Glutamatergic neuron (in vitro differentiated cells): ENCODE measurements at regions not wholly inside any gene's neighbourhood (a gene's known extent, or its start where the extent isn't known, plus 50 kb on each side); places are given as distances from the start of the nearest gene placed in this dataset.

Experiments used
- DNase-seq: peaks from one replicate; pipeline ENCODE4 v3.0.0; 2022
- H3K27ac Mint-ChIP-seq: one replicate; pipeline ENCODE4 v1.8.0; 2020; ENCODE audit warnings: mild to moderate bottlenecking, mixed read lengths, inconsistent platforms; ENCODE audit not compliant: unreplicated experiment
- H3K27me3 Mint-ChIP-seq: one replicate; pipeline ENCODE4 v1.8.0; 2020; ENCODE audit warnings: mild to moderate bottlenecking, moderate library complexity, mixed read lengths, inconsistent platforms; ENCODE audit not compliant: unreplicated experiment
- H3K36me3 Mint-ChIP-seq: one replicate; pipeline ENCODE4 v1.8.0; 2020; ENCODE audit warnings: mild to moderate bottlenecking, mixed read lengths, inconsistent platforms; ENCODE audit not compliant: unreplicated experiment
- H3K4me1 Mint-ChIP-seq: one replicate; pipeline ENCODE4 v1.8.0; 2020; ENCODE audit warnings: mild to moderate bottlenecking, low read depth, mixed read lengths, inconsistent platforms; ENCODE audit not compliant: unreplicated experiment
- H3K4me3 Mint-ChIP-seq: one replicate; pipeline ENCODE4 v1.8.0; 2020; ENCODE audit warnings: mild to moderate bottlenecking, mixed read lengths, inconsistent platforms; ENCODE audit not compliant: unreplicated experiment
- H3K9me3 Mint-ChIP-seq: one replicate; pipeline ENCODE4 v1.8.0; 2020; ENCODE audit warnings: mild to moderate bottlenecking, moderate library complexity, mixed read lengths, inconsistent platforms; ENCODE audit not compliant: unreplicated experiment
- TF ChIP-seq, protein P1 (sequence below): fragments of 200-600 bp; sonication (generic); IDR thresholded peaks from one replicate; pipeline ENCODE4 v1.5.0; 2021; ENCODE audit not compliant: partially characterized antibody, unreplicated experiment

- no peak overlapping the region for H3K27ac Mint-ChIP-seq
- no peaks in the 10 kb centered on the region for H3K36me3 Mint-ChIP-seq
- no peaks in the 10 kb centered on the region for H3K4me1 Mint-ChIP-seq
- DNase-seq: no peak
- no peaks in the 10 kb centered on the region for H3K27me3 Mint-ChIP-seq
- H3K9me3 Mint-ChIP-seq: no peaks in the 10 kb centered on the region
- H3K4me3 Mint-ChIP-seq: no peak overlapping the region
- TF ChIP-seq, protein P1, sequence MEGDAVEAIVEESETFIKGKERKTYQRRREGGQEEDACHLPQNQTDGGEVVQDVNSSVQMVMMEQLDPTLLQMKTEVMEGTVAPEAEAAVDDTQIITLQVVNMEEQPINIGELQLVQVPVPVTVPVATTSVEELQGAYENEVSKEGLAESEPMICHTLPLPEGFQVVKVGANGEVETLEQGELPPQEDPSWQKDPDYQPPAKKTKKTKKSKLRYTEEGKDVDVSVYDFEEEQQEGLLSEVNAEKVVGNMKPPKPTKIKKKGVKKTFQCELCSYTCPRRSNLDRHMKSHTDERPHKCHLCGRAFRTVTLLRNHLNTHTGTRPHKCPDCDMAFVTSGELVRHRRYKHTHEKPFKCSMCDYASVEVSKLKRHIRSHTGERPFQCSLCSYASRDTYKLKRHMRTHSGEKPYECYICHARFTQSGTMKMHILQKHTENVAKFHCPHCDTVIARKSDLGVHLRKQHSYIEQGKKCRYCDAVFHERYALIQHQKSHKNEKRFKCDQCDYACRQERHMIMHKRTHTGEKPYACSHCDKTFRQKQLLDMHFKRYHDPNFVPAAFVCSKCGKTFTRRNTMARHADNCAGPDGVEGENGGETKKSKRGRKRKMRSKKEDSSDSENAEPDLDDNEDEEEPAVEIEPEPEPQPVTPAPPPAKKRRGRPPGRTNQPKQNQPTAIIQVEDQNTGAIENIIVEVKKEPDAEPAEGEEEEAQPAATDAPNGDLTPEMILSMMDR: no peak
Measured at GRCh38 chr9:79329861-79330260, 241.9 kb upstream of the TLE4 start.

DNA sequence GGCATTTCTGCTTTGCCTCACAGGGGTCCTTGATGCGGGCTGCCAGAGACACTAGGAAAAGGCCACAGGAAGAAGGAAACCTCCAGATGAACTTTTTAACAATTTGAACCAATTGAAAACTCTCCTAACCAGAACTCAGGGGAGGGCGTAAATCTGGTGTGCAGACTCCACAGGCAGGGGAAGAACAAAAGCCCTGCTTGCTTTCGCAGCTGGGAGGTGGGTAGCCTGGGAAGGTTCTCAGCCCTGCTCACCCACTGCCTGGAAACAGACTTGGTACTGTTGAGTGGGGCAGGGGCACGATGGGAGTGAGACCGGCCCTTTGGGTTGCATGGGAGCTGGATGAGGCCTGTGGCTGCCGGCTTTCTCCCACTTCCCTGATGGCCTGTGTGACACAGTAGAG, 237.8 kb upstream of the TLE4 start:
- Mint-ChIP-seq H3K27me3 (no peaks in the 10 kb centered on the region), H3K27ac (no peak overlapping the region), H3K4me3 (no peak overlapping the region), H3K9me3 (no peaks in the 10 kb centered on the region), H3K4me1 (no peaks in the 10 kb centered on the region), H3K36me3 (peaks cover 10% of the 10 kb centered on the region)
- no peak for DNase-seq
- TF ChIP-seq, protein P1: no peak

DNA sequence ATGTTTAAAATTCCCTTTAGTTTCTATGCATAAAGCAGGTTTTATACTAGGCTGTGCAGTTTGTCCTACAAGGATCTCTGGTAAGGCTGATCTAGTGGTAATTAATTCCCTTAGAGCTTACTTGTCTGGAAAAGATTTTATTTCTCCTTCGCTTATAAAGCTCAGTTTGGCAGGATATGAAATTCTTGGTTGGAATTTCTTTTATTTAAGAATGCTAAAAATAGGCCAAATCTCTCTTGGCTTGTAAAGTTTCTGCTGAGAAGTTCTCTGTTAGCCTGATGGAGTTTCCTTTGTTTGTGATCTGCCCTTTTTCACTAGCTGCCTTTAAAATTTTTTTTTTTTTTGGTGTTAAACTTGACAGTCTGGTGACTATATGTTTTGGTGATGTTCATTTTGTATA, 237.1 kb upstream of the TLE4 start:
- no peaks in the 10 kb centered on the region for H3K27me3 Mint-ChIP-seq
- H3K4me1 Mint-ChIP-seq: no peaks in the 10 kb centered on the region
- H3K4me3 Mint-ChIP-seq: no peak overlapping the region
- TF ChIP-seq, protein P1: no peak
- peaks cover 10% of the 10 kb centered on the region for H3K36me3 Mint-ChIP-seq
- DNase-seq: no peak
- no peaks in the 10 kb centered on the region for H3K9me3 Mint-ChIP-seq
- H3K27ac Mint-ChIP-seq: no peak overlapping the region

- H3K9me3 Mint-ChIP-seq: no peaks in the 10 kb centered on the region
- TF ChIP-seq, protein P1: no peak
Measured at GRCh38 chr9:79335987-79336386, 235.8 kb upstream of the TLE4 start.

GRCh38 chr9:79341561-79341960, 230.2 kb upstream of the TLE4 start:
- H3K4me1 Mint-ChIP-seq: no peaks in the 10 kb centered on the region

More at GRCh38 chr9:79335987-79336386, 235.8 kb upstream of the TLE4 start:
- Mint-ChIP-seq H3K27ac (no peak overlapping the region), H3K4me1 (no peaks in the 10 kb centered on the region), H3K27me3 (no peaks in the 10 kb centered on the region), H3K4me3 (no peak overlapping the region), H3K36me3 (peaks cover 10% of the 10 kb centered on the region)
- DNase-seq: no peak

More at GRCh38 chr9:79341561-79341960, 230.2 kb upstream of the TLE4 start:
- TF ChIP-seq, protein P1: no peak
- no peak for DNase-seq
- peaks cover 10% of the 10 kb centered on the region for H3K36me3 Mint-ChIP-seq
- H3K27ac Mint-ChIP-seq: no peak overlapping the region
- H3K4me3 Mint-ChIP-seq: no peak overlapping the region
- H3K9me3 Mint-ChIP-seq: no peaks in the 10 kb centered on the region
- no peaks in the 10 kb centered on the region for H3K27me3 Mint-ChIP-seq
